ENCODE measurements at regions not wholly inside any gene's neighbourhood (a gene's known extent, or its start where the extent isn't known, plus 50 kb on each side); places are given as distances from the start of the nearest gene placed in this dataset.

DNA sequence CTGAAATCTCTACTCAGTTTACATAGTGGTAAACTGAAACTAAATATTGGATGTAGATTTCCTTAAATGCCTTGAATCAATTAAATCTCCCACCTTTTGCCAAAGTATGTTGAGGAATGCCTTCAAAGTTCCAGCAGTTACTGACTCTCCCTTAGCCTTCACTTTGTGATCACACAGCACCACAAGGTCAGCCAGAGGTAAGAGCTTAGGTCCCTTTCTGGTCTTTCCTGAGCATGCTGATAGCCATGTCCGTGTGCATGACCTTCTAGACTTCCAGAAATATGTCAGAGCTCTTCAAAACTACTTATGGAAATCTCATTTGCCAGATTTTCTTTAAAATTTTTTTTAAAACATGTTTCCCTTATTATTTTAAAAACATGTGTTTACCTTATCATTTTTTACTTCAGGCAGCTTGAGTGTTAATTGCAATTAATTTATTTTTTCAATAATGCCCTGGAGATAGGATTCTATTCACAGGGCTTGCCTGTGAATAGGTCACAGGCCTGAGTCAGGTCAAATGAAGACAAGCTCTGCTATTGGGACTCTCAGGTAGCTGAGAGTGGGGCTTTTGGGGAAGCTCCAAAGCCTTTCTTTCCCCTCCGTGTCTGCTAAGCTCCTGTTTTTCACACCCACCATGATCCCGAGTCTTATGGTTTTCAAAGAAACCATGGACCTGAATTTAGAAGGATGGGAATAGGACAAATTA lies 220.5 kb downstream of the CXCL12 start:
- Histone ChIP-seq H3K4me1 (replicated peaks) (no peaks in the 10 kb centered on the region), H3K36me3 (no peaks in the 10 kb centered on the region), H3K27ac (no peak overlapping the region), H3K27me3 (replicated peaks; ENCODE audit: insufficient read depth) (no peaks in the 10 kb centered on the region), H3K4me3 (no peak overlapping the region), H3K9me3 (no peaks in the 10 kb centered on the region)
- no peak for TF ChIP-seq POLR2A (IDR thresholded peaks at IDR 0.05)
- TF ChIP-seq, protein P1, sequence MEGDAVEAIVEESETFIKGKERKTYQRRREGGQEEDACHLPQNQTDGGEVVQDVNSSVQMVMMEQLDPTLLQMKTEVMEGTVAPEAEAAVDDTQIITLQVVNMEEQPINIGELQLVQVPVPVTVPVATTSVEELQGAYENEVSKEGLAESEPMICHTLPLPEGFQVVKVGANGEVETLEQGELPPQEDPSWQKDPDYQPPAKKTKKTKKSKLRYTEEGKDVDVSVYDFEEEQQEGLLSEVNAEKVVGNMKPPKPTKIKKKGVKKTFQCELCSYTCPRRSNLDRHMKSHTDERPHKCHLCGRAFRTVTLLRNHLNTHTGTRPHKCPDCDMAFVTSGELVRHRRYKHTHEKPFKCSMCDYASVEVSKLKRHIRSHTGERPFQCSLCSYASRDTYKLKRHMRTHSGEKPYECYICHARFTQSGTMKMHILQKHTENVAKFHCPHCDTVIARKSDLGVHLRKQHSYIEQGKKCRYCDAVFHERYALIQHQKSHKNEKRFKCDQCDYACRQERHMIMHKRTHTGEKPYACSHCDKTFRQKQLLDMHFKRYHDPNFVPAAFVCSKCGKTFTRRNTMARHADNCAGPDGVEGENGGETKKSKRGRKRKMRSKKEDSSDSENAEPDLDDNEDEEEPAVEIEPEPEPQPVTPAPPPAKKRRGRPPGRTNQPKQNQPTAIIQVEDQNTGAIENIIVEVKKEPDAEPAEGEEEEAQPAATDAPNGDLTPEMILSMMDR (IDR thresholded peaks at IDR 0.05) = no peak
- no peak for TF ChIP-seq POLR2AphosphoS5 (IDR thresholded peaks at IDR 0.05)
- intact Hi-C loops (cut with DNase I) = no loop called here
- 90% methylated on average over 3 of the region's 3 CpGs for WGBS
- no peak for DNase-seq (ENCODE audit: low spot score)

DNA sequence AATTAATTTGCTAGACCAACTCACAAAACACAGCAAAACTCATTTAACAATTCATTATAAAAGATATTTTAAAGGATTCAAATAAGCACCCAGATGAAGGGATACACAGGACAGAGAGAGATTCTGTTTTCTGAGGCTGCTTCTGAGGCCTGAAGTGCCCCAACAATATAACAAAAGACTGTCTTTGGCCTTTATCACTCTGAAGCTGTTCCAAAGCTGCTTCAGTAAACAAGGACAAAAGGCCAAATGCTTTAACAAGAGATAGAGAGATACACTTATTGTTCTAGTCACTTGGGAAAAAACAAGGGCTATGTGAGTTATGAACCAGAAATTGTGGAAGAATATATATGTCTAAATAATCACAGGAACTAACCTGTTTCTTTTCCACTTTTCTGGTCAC lies 223.7 kb downstream of the CXCL12 start:
- no peak overlapping the region for H3K4me3 ChIP-seq
- H3K9me3 ChIP-seq = no peaks in the 10 kb centered on the region
- no peaks in the 10 kb centered on the region for H3K4me1 ChIP-seq (replicated peaks)
- DNase-seq (ENCODE audit: low spot score) = no peak
- no peak overlapping the region for H3K27ac ChIP-seq
- no peaks in the 10 kb centered on the region for H3K36me3 ChIP-seq
- TF ChIP-seq, protein P1 (IDR thresholded peaks at IDR 0.05) = no peak
- no peak for TF ChIP-seq POLR2AphosphoS5 (IDR thresholded peaks at IDR 0.05)
- TF ChIP-seq POLR2A (IDR thresholded peaks at IDR 0.05) = no peak
- no peaks in the 10 kb centered on the region for H3K27me3 ChIP-seq (replicated peaks; ENCODE audit: insufficient read depth)
- intact Hi-C loops (cut with DNase I) = no loop called here

DNA sequence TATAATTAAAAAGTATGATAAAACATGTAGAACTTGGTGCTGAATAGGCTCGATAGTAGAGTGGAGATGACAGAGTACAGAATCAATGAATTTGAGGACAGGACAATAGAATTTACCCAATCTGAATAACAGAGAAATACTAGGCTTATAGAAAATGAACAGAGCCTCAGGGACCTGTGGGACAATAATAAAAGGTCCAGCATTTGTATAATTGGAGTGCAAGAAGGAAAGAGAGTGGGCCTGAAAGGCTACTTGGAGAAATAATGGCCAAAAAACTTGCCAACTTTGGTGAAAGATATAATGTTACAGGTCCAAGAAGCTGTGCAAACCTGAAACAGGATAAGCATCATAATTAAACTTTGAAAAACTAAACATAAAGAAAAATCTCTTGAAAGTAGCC lies 227.3 kb downstream of the CXCL12 start:
- Histone ChIP-seq H3K9me3 (no peaks in the 10 kb centered on the region), H3K4me3 (no peak overlapping the region), H3K27me3 (replicated peaks; ENCODE audit: insufficient read depth) (no peaks in the 10 kb centered on the region), H3K27ac (no peak overlapping the region), H3K36me3 (no peaks in the 10 kb centered on the region), H3K4me1 (replicated peaks) (no peaks in the 10 kb centered on the region)
- WGBS = 100% methylated on average over 1 of the region's 1 CpG
- intact Hi-C loops (cut with DNase I) = no loop called here
- TF ChIP-seq POLR2A (IDR thresholded peaks at IDR 0.05) (no peak), POLR2AphosphoS5 (IDR thresholded peaks at IDR 0.05) (no peak)
- TF ChIP-seq, protein P1 (IDR thresholded peaks at IDR 0.05) = no peak
- DNase-seq (ENCODE audit: low spot score) = no peak

DNA sequence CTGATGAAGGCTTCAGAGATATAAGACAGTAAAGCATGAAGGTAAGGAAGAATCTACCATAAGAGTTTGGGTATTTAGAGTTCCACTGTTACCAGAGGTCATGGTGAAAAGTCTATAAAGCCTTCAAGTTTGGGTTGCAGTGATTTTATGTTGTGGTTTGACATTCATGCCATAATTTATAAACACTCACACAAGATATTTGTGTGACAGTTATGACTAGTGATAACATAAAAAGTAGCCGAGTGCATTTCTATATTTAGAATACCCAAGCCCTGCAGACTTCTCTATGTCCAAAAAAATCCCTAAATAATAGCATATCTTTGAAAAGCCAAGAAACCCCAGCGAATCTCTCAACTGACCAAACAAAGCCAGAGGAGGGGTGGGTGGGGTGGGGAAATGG lies 229.9 kb downstream of the CXCL12 start:
- TF ChIP-seq, protein P1 (IDR thresholded peaks at IDR 0.05) = no peak
- TF ChIP-seq POLR2A (IDR thresholded peaks at IDR 0.05) (no peak), POLR2AphosphoS5 (IDR thresholded peaks at IDR 0.05) (no peak)
- 41% methylated on average over 2 of the region's 2 CpGs for WGBS
- H3K4me1 ChIP-seq (replicated peaks) = no peaks in the 10 kb centered on the region
- no peaks in the 10 kb centered on the region for H3K9me3 ChIP-seq
- H3K27ac ChIP-seq = no peak overlapping the region
- DNase-seq (ENCODE audit: low spot score) = no peak
- H3K27me3 ChIP-seq (replicated peaks; ENCODE audit: insufficient read depth) = no peaks in the 10 kb centered on the region
- no peak overlapping the region for H3K4me3 ChIP-seq
- intact Hi-C loops (cut with DNase I) = no loop called here
- H3K36me3 ChIP-seq = no peaks in the 10 kb centered on the region

DNA sequence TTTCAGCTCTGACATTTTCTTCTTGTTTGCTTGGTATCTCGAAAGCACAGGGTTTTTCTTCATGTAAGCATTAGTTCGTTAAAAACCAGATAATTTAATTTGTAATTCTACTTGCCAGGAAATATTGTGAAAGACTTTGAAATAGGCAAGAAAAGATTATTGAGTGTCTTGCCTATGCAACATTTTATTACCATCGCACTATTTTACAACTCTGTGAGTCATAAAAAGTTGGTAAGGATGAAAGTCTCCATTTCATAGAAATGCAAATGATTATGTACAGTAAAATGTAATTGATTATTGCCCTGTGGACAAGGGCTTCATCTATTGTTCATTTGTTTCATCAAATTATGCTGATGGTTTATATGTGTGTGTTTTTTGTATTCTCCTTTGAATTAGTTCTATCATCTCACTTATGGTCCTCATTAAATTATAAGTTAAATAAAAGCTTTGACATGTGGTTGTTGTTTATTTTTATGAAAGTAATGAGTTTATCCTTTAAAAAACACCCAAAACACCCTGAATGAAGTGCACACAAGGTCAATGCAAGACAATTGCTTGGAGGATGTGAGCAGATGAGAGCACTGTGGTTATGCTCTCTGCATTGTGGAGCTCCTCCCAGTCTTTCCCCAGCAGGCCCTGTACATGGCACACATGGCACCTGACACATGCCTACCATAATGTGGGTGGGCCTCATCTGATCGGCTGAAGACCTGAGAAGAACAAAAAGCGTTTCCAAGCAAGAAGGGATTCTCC lies 230.8 kb downstream of the CXCL12 start:
- H3K27ac ChIP-seq = no peak overlapping the region
- no peak overlapping the region for H3K4me3 ChIP-seq
- TF ChIP-seq POLR2A (IDR thresholded peaks at IDR 0.05) = no peak
- TF ChIP-seq POLR2AphosphoS5 (IDR thresholded peaks at IDR 0.05) = no peak
- TF ChIP-seq, protein P1 (IDR thresholded peaks at IDR 0.05) = no peak
- intact Hi-C loops (cut with DNase I) = no loop called here
- no peak for DNase-seq (ENCODE audit: low spot score)
- no peaks in the 10 kb centered on the region for H3K9me3 ChIP-seq
- WGBS = 76% methylated on average over 5 of the region's 5 CpGs
- no peaks in the 10 kb centered on the region for H3K27me3 ChIP-seq (replicated peaks; ENCODE audit: insufficient read depth)
- H3K36me3 ChIP-seq = no peaks in the 10 kb centered on the region
- H3K4me1 ChIP-seq (replicated peaks) = no peaks in the 10 kb centered on the region
